ENCODE measurements at regions not wholly inside any gene's neighbourhood (a gene's known extent, or its start where the extent isn't known, plus 50 kb on each side); places are given as distances from the start of the nearest gene placed in this dataset.

DNA sequence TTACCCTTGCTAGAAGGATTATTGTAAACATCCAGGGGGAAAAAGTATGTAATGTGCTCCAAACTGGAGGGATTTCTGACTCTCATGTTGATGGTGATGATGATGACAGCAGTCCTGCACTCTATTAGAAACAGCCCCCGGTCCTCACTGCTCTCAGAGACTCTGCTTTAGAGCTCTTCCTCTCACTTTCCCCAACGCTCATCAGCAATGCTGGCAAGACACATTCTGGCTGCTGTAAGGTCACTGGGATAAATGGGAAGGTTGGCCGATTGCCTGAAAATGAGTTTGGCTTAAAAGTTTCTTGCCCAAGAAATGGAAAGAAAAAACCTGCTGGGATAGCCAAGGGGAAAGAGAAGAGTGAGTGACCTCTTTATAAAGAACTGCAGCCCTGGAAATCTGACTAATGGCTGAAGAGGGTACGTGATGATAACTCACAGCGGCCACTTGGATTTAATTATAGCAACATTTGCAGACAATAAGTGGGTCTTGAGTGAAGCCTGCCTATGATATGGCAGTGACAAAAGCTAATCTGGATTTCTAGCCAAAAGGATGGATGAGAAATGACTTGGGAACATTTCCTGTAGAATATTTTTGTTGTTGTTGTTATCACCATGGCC, 235.8 kb downstream of the TMEM38B start:
- no peak for TF ChIP-seq YY1 (IDR thresholded peaks at IDR 0.05; ENCODE audit: low read depth)
- TF ChIP-seq, protein P1, sequence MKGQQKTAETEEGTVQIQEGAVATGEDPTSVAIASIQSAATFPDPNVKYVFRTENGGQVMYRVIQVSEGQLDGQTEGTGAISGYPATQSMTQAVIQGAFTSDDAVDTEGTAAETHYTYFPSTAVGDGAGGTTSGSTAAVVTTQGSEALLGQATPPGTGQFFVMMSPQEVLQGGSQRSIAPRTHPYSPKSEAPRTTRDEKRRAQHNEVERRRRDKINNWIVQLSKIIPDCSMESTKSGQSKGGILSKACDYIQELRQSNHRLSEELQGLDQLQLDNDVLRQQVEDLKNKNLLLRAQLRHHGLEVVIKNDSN (IDR thresholded peaks at IDR 0.05): no peak
- TF ChIP-seq, protein P2, sequence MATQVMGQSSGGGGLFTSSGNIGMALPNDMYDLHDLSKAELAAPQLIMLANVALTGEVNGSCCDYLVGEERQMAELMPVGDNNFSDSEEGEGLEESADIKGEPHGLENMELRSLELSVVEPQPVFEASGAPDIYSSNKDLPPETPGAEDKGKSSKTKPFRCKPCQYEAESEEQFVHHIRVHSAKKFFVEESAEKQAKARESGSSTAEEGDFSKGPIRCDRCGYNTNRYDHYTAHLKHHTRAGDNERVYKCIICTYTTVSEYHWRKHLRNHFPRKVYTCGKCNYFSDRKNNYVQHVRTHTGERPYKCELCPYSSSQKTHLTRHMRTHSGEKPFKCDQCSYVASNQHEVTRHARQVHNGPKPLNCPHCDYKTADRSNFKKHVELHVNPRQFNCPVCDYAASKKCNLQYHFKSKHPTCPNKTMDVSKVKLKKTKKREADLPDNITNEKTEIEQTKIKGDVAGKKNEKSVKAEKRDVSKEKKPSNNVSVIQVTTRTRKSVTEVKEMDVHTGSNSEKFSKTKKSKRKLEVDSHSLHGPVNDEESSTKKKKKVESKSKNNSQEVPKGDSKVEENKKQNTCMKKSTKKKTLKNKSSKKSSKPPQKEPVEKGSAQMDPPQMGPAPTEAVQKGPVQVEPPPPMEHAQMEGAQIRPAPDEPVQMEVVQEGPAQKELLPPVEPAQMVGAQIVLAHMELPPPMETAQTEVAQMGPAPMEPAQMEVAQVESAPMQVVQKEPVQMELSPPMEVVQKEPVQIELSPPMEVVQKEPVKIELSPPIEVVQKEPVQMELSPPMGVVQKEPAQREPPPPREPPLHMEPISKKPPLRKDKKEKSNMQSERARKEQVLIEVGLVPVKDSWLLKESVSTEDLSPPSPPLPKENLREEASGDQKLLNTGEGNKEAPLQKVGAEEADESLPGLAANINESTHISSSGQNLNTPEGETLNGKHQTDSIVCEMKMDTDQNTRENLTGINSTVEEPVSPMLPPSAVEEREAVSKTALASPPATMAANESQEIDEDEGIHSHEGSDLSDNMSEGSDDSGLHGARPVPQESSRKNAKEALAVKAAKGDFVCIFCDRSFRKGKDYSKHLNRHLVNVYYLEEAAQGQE (IDR thresholded peaks at IDR 0.05; ENCODE audit: low read depth): no peak
- TF ChIP-seq TAF1 (IDR thresholded peaks at IDR 0.05; ENCODE audit: low read depth): no peak
- TF ChIP-seq NFIC (IDR thresholded peaks at IDR 0.05): no peak
- TF ChIP-seq RAD21 (IDR thresholded peaks at IDR 0.05; ENCODE audit: low read depth): no peak
- TF ChIP-seq TCF12 (IDR thresholded peaks at IDR 0.05; ENCODE audit: low read depth): no peak
- TF ChIP-seq CREB1 (IDR thresholded peaks at IDR 0.05; ENCODE audit: low read depth): no peak
- TF ChIP-seq EP300 (IDR thresholded peaks at IDR 0.05; ENCODE audit: borderline replicate concordance): no peak
- TF ChIP-seq ZBTB7A (IDR thresholded peaks at IDR 0.05; ENCODE audit: low read depth): no peak
- no peak for TF ChIP-seq TEAD4 (IDR thresholded peaks at IDR 0.05)
- TF ChIP-seq EGR1 (IDR thresholded peaks at IDR 0.05): no peak
- TF ChIP-seq, protein P3, sequence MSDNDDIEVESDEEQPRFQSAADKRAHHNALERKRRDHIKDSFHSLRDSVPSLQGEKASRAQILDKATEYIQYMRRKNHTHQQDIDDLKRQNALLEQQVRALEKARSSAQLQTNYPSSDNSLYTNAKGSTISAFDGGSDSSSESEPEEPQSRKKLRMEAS (IDR thresholded peaks at IDR 0.05): no peak
- TF ChIP-seq FOXM1 (IDR thresholded peaks at IDR 0.05; ENCODE audit: borderline replicate concordance, low read depth): no peak
- TF ChIP-seq CEBPB (IDR thresholded peaks at IDR 0.05): no peak

DNA sequence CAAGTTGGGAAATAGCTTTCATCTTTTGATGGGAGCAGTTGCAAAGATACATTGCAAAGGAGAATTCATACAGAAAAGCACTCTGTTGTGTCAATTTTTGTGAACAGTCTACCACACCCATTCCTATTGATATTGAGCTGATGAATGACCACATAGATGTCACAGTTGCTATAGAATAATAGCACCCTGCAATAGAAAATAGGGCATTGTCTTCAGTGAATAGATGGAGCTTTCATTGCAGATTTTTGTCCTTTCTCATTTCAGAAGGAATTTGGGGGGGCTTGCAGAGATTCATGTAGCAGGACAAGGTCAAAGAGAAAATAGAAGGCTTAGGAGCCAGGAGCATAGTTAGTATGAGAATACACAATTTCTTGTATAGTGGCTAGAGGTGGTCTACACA, 237.9 kb downstream of the TMEM38B start:
- TF ChIP-seq CEBPB (IDR thresholded peaks at IDR 0.05): no peak
- no peak for TF ChIP-seq TAF1 (IDR thresholded peaks at IDR 0.05; ENCODE audit: low read depth)
- TF ChIP-seq, protein P2 (IDR thresholded peaks at IDR 0.05; ENCODE audit: low read depth): no peak
- TF ChIP-seq ZBTB7A (IDR thresholded peaks at IDR 0.05; ENCODE audit: low read depth): no peak
- no peak for TF ChIP-seq NFIC (IDR thresholded peaks at IDR 0.05)
- no peak for TF ChIP-seq TCF12 (IDR thresholded peaks at IDR 0.05; ENCODE audit: low read depth)
- TF ChIP-seq EP300 (IDR thresholded peaks at IDR 0.05; ENCODE audit: borderline replicate concordance): no peak
- TF ChIP-seq CREB1 (IDR thresholded peaks at IDR 0.05; ENCODE audit: low read depth): no peak
- TF ChIP-seq RAD21 (IDR thresholded peaks at IDR 0.05; ENCODE audit: low read depth): no peak
- TF ChIP-seq YY1 (IDR thresholded peaks at IDR 0.05; ENCODE audit: low read depth): no peak

DNA sequence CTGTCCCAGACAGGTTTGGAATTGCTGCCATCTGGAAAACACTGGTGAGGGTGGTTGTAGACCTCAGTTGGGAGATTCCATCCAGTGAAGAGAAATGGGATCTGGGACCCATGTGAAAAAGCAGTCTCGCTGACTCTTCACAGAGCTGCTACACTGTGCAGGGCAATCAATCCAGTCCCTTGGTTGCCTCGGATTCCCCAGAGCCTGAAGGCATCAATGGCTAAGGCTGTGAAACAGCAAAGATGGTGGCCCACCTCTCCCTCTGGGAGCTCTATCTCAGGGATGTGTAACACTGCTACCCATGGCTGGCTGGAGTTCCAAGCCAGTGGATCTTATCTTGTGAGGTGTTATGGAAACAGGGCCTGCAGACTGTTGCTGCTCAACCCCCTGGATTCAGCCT, 256.1 kb downstream of the TMEM38B start:
- TF ChIP-seq YY1 (IDR thresholded peaks at IDR 0.05; ENCODE audit: low read depth) (no peak), CREB1 (IDR thresholded peaks at IDR 0.05; ENCODE audit: low read depth) (no peak)
- TF ChIP-seq, protein P2 (IDR thresholded peaks at IDR 0.05; ENCODE audit: low read depth): no peak

DNA sequence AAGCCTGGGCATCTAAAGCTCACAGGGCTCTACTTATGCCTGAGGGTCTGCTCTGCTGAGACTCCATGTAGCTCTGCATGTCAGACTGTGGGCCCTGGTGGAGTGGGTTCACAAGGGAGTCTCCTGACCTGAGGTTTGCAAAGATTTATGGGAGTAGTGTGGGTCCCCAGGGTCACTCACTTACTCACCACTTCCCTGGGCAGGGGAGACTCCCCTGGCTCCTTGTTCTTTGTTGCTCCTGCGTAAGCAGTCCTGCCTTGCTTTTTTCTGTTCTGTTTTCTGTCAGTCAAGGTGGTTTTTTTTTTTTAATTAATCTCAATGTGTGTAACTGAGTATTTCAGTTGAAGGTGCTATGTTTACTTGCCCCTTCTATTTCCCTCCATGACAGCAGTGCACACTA, 256.6 kb downstream of the TMEM38B start:
- no peak for TF ChIP-seq YY1 (IDR thresholded peaks at IDR 0.05; ENCODE audit: low read depth)
- no peak for TF ChIP-seq ZBTB7A (IDR thresholded peaks at IDR 0.05; ENCODE audit: low read depth)
- no peak for TF ChIP-seq RAD21 (IDR thresholded peaks at IDR 0.05; ENCODE audit: low read depth)

DNA sequence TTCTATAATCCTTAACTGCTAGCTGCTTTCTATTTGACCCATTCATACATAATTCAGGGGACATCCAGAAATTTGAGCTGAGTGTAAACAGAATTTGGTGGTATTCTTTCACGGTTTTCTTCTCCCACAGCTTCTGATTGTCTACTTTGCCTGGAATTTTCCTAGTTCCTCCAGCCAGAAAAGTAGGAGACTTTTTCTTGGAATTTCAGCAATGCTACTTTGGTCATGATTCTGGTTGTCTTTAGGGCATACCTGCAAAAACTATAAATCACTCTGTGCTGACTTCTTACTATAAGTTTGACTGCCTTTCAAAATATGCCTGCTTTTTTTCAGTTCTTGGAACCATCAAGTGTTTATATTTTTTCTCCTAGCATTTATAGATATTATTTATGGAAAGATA, 260.2 kb downstream of the TMEM38B start:
- TF ChIP-seq, protein P2 (IDR thresholded peaks at IDR 0.05; ENCODE audit: low read depth): no peak
- TF ChIP-seq TEAD4 (IDR thresholded peaks at IDR 0.05): peak; percentile 65
- TF ChIP-seq CREB1 (IDR thresholded peaks at IDR 0.05; ENCODE audit: low read depth): no peak
